GM23338 (cell line): ENCODE measurements at regions not wholly inside any gene's neighbourhood (a gene's known extent, or its start where the extent isn't known, plus 50 kb on each side); places are given as distances from the start of the nearest gene placed in this dataset.
A peak's percentile ranks its signal among the peaks of the same experiment; 100 is the strongest.

ENCODE experiments used
- ATAC-seq: fragments of 200-7000 bp; cut with Tn5 transposase; 3 replicates; pipeline ENCODE4 v1.9.1; 2020
- DNase-seq: peaks from one replicate; pipeline ENCODE4 v3.0.0-alpha.2; 2015; ENCODE audit warnings: low spot score
- H2AFZ ChIP-seq: fragments of 200-600 bp; sonication (generic); 2 replicates; pipeline ENCODE4 v1.8.0; 2016; ENCODE audit warnings: antibody characterized with exemption, mild to moderate bottlenecking, moderate library complexity
- H3F3A ChIP-seq: fragments of 200-600 bp; sonication (generic); replicated peaks from 2 replicates; pipeline ENCODE4 v1.8.0; 2017; ENCODE audit warnings: antibody characterized with exemption, mixed run types, low read depth
- H3K27ac ChIP-seq: fragments of 200-600 bp; sonication (generic); 2 replicates; pipeline ENCODE4 v1.6.1; 2016; ENCODE audit warnings: low read depth
- H3K27me3 ChIP-seq: fragments of 200-600 bp; sonication (generic); 2 replicates; pipeline ENCODE4 v1.8.0; 2016; ENCODE audit warnings: mild to moderate bottlenecking, mixed run types, moderate library complexity; ENCODE audit not compliant: insufficient read depth
- H3K36me3 ChIP-seq: fragments of 200-600 bp; sonication (generic); 2 replicates; pipeline ENCODE4 v1.8.0; 2016; ENCODE audit warnings: mild to moderate bottlenecking; ENCODE audit not compliant: insufficient read depth
- H3K4me1 ChIP-seq: fragments of 200-600 bp; sonication (generic); 2 replicates; pipeline ENCODE4 v1.8.0; 2016; ENCODE audit warnings: mild to moderate bottlenecking, moderate library complexity; ENCODE audit not compliant: insufficient read depth
- H3K4me2 ChIP-seq: fragments of 200-600 bp; sonication (generic); 2 replicates; pipeline ENCODE4 v1.7.1; 2017; ENCODE audit warnings: mixed run types
- H3K4me3 ChIP-seq: fragments of 200-600 bp; sonication (generic); 2 replicates; pipeline ENCODE4 v1.6.1; 2016; ENCODE audit warnings: mixed run types
- H3K79me2 ChIP-seq: fragments of 200-600 bp; sonication (generic); replicated peaks from 2 replicates; pipeline ENCODE4 v1.8.0; 2017; ENCODE audit warnings: mild to moderate bottlenecking; ENCODE audit not compliant: insufficient read depth
- H3K9me2 ChIP-seq: fragments of 200-600 bp; sonication (generic); 2 replicates; pipeline ENCODE4 v1.8.0; 2017; ENCODE audit not compliant: insufficient read depth
- H4K20me1 ChIP-seq: fragments of 200-600 bp; sonication (generic); replicated peaks from 2 replicates; pipeline ENCODE4 v1.8.0; 2017; ENCODE audit warnings: mild to moderate bottlenecking; ENCODE audit not compliant: insufficient read depth
- H3K27ac Mint-ChIP-seq: 2 replicates; pipeline ENCODE4 v1.8.0; 2020; ENCODE audit warnings: inconsistent platforms, mild to moderate bottlenecking, moderate library complexity, mixed read lengths
- H3K27me3 Mint-ChIP-seq: 3 replicates; pipeline ENCODE4 v1.8.0; 2022; ENCODE audit warnings: low read depth, mild to moderate bottlenecking, moderate library complexity, mixed read lengths, inconsistent platforms; ENCODE audit not compliant: insufficient read depth, poor library complexity
- H3K36me3 Mint-ChIP-seq: 3 replicates; pipeline ENCODE4 v1.8.0; 2021; ENCODE audit warnings: low read depth, mild to moderate bottlenecking, inconsistent platforms, moderate library complexity, mixed read lengths
- H3K4me1 Mint-ChIP-seq: 3 replicates; pipeline ENCODE4 v1.8.0; 2020; ENCODE audit warnings: mild to moderate bottlenecking, inconsistent platforms, mixed read lengths
- H3K4me3 Mint-ChIP-seq: 3 replicates; pipeline ENCODE4 v1.8.0; 2021; ENCODE audit warnings: moderate library complexity, mild to moderate bottlenecking, inconsistent platforms, mixed read lengths
- H3K9me3 Mint-ChIP-seq: 3 replicates; pipeline ENCODE4 v1.8.0; 2020; ENCODE audit warnings: moderate library complexity, mild to moderate bottlenecking, inconsistent platforms, mixed read lengths
- CREB1 ChIP-seq: fragments of 250-450 bp; sonication (Bioruptor Pico); IDR thresholded peaks from 2 replicates; pipeline ENCODE4 v1.5.0; 2020; ENCODE audit warnings: low read depth, mild to moderate bottlenecking, moderate library complexity
- CTCF ChIP-seq, 2 experiments: fragments of 200-600 bp in 1 of 2; sonication (generic) in 1 of 2; conservative IDR thresholded peaks; 2 replicates each; pipeline versions ENCODE4 v1.5.1 to v1.6.1; 2016 to 2017; ENCODE audit warnings: antibody characterized with exemption in 2 of 2, low read depth in 2 of 2, mild to moderate bottlenecking in 2 of 2, moderate library complexity in 1 of 2
- ETS1 ChIP-seq: IDR thresholded peaks from 2 replicates; pipeline ENCODE4 v1.6.1; 2016; ENCODE audit warnings: antibody characterized with exemption
- EZH2 ChIP-seq: fragments of 200-600 bp; sonication (generic); IDR thresholded peaks from one replicate; pipeline ENCODE4 v1.8.0; 2017; ENCODE audit warnings: antibody characterized with exemption, mild to moderate bottlenecking, low read depth; ENCODE audit not compliant: unreplicated experiment
- EZH2phosphoT487 ChIP-seq: fragments of 200-600 bp; sonication (generic); IDR thresholded peaks from one replicate; pipeline ENCODE4 v1.8.1; 2018; ENCODE audit warnings: antibody characterized with exemption; ENCODE audit not compliant: unreplicated experiment
- JUNB ChIP-seq: IDR thresholded peaks from one replicate; pipeline ENCODE4 v1.6.1; 2016; ENCODE audit warnings: antibody characterized with exemption; ENCODE audit not compliant: unreplicated experiment
- NANOG ChIP-seq: IDR thresholded peaks from 2 replicates; pipeline ENCODE4 v1.6.1; 2016; ENCODE audit warnings: antibody characterized with exemption, borderline replicate concordance
- POLR2AphosphoS5 ChIP-seq: IDR thresholded peaks from 2 replicates; pipeline ENCODE4 v1.6.1; 2016; ENCODE audit warnings: antibody characterized with exemption, low read depth
- REST ChIP-seq: IDR thresholded peaks from one replicate; pipeline ENCODE4 v1.6.1; 2018; ENCODE audit warnings: antibody characterized with exemption; ENCODE audit not compliant: unreplicated experiment
- STAT1 ChIP-seq: IDR thresholded peaks from one replicate; pipeline ENCODE4 v1.6.1; 2016; ENCODE audit warnings: antibody characterized with exemption; ENCODE audit not compliant: unreplicated experiment
- ZNF114 ChIP-seq: fragments of 250-450 bp; sonication (Bioruptor Pico); IDR thresholded peaks from 2 replicates; pipeline ENCODE4 v1.5.0; 2020; ENCODE audit warnings: mild to moderate bottlenecking, moderate library complexity
- ZNF331 ChIP-seq: fragments of 250-450 bp; sonication (Bioruptor Pico); IDR thresholded peaks from 2 replicates; pipeline ENCODE4 v1.5.0; 2020; ENCODE audit warnings: low read depth, mild to moderate bottlenecking, moderate library complexity
- ZNF462 ChIP-seq: fragments of 250-450 bp; sonication (Bioruptor Pico); IDR thresholded peaks from 2 replicates; pipeline ENCODE4 v1.5.0; 2020; ENCODE audit warnings: mild to moderate bottlenecking, moderate library complexity

- no peaks in the 10 kb centered on the region for H3K36me3 Mint-ChIP-seq
- H4K20me1 ChIP-seq, result no peaks in the 10 kb centered on the region
- H3K4me1 Mint-ChIP-seq, result no peaks in the 10 kb centered on the region
- H3K27ac Mint-ChIP-seq, result no peak overlapping the region
- no peak overlapping the region for H3K27ac ChIP-seq
- H3F3A ChIP-seq, result no peaks in the 10 kb centered on the region
- no peaks in the 10 kb centered on the region for H3K36me3 ChIP-seq
- H3K9me3 Mint-ChIP-seq, result no peaks in the 10 kb centered on the region
- H3K4me3 Mint-ChIP-seq, result no peak overlapping the region
- no peaks in the 10 kb centered on the region for H3K4me1 ChIP-seq
- no peaks in the 10 kb centered on the region for H3K79me2 ChIP-seq
- no peak for DNase-seq
- H2AFZ ChIP-seq, result peak overlapping the region; percentile 29; the same call in 1 of the 2 replicates
- H3K9me2 ChIP-seq, result no peaks in the 10 kb centered on the region
- TF ChIP-seq CTCF (conservative IDR thresholded peaks at IDR 0.05; ENCODE audit: low read depth in 2 of 2) (no peak), CREB1 (CRISPR knock-in tag) (no peak), ZNF114 (CRISPR knock-in tag) (no peak), EZH2 (no peak), REST (no peak), NANOG (no peak), ZNF462 (CRISPR knock-in tag) (no peak), ETS1 (no peak), JUNB (no peak), ZNF331 (no peak), POLR2AphosphoS5 (no peak), EZH2phosphoT487 (no peak), STAT1 (no peak)
- ATAC-seq, result no peak
- no peak overlapping the region for H3K4me3 ChIP-seq
- no peak overlapping the region for H3K4me2 ChIP-seq
- H3K27me3 Mint-ChIP-seq, result no peaks in the 10 kb centered on the region
- no peaks in the 10 kb centered on the region for H3K27me3 ChIP-seq
Measured at GRCh38 chr11:86136538-86136937, 67.7 kb upstream of the PICALM start.
